Cardiac muscle cell (in vitro differentiated cells and primary cell): ENCODE measurements at regions not wholly inside any gene's neighbourhood (a gene's known extent, or its start where the extent isn't known, plus 50 kb on each side); places are given as distances from the start of the nearest gene placed in this dataset.

Source experiments
- DNase-seq, 2 donors: peaks; one replicate each; pipeline versions ENCODE4 v3.0.0 to v3.0.0-alpha.2; 2010 to 2017; ENCODE audit warnings: low read depth in 1 of 2, low spot score in 1 of 2
- H3K27ac ChIP-seq: fragments of 200-600 bp; sonication (generic); 2 replicates; pipeline ENCODE4 v1.5.1; 2016
- H3K27me3 ChIP-seq: fragments of 200-600 bp; sonication (generic); 2 replicates; pipeline ENCODE4 v1.6.0; 2016; ENCODE audit warnings: control low read depth
- H3K36me3 ChIP-seq: fragments of 200-600 bp; sonication (generic); 2 replicates; pipeline ENCODE4 v1.5.1; 2016; ENCODE audit warnings: control low read depth
- H3K4me1 ChIP-seq: fragments of 200-600 bp; sonication (generic); 2 replicates; pipeline ENCODE4 v1.8.1; 2017; ENCODE audit warnings: low read depth, mild to moderate bottlenecking, mixed run types
- H3K4me3 ChIP-seq: fragments of 200-600 bp; sonication (generic); 2 replicates; pipeline ENCODE4 v1.5.1; 2016; ENCODE audit warnings: mild to moderate bottlenecking
- H3K9me3 ChIP-seq: fragments of 200-600 bp; sonication (generic); 2 replicates; pipeline ENCODE4 v1.5.1; 2017; ENCODE audit warnings: low read depth, mild to moderate bottlenecking, control low read depth
- TF ChIP-seq, protein P1 (sequence below): IDR thresholded peaks from 2 replicates; pipeline ENCODE4 v1.5.1; 2012; ENCODE audit warnings: low read depth, mild to moderate bottlenecking, low read length

DNA sequence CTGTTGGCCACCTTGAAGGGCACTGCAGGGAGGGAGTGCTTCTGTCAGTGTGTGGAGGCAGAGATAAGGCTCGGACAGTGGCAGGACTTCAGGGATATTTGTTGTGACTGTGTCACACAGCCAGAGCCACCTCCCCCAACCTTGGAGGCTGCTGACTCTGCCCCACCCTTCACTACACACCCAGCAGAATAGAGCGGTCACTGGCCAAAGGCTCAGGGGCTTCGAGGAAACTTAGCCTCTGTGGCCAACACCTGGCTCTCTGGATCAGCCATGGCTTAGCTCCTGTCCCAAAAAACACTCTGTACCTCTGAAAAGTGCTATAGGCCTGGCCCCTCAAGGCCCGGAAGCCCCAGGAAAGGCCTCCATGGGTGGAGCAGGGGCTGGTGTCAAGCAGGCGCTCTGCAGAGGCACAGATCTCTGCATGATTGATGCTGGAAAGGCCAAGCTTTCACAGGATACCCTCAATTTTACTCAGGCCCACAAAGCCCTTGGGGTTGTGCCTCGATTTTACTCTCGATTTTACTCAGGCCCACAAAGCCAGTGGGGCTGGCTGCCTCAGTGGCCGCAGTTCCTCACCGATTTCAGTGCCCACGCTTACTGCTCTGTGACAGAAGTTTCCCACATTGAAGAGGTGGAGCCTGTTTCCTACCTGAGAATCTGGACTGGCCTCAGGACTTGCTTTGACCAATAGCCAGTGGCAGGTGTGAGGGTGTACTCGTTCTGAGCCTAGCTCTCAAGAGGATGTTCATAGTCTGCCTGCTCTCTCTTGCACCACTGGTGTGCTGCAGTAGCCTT is 113.2 kb upstream of the GPR26 start:
- no peak for DNase-seq
- H3K4me1 ChIP-seq: no peaks in the 10 kb centered on the region
- H3K27ac ChIP-seq: no peak overlapping the region
- no peaks in the 10 kb centered on the region for H3K36me3 ChIP-seq
- TF ChIP-seq, protein P1, sequence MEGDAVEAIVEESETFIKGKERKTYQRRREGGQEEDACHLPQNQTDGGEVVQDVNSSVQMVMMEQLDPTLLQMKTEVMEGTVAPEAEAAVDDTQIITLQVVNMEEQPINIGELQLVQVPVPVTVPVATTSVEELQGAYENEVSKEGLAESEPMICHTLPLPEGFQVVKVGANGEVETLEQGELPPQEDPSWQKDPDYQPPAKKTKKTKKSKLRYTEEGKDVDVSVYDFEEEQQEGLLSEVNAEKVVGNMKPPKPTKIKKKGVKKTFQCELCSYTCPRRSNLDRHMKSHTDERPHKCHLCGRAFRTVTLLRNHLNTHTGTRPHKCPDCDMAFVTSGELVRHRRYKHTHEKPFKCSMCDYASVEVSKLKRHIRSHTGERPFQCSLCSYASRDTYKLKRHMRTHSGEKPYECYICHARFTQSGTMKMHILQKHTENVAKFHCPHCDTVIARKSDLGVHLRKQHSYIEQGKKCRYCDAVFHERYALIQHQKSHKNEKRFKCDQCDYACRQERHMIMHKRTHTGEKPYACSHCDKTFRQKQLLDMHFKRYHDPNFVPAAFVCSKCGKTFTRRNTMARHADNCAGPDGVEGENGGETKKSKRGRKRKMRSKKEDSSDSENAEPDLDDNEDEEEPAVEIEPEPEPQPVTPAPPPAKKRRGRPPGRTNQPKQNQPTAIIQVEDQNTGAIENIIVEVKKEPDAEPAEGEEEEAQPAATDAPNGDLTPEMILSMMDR: no peak
- H3K9me3 ChIP-seq: no peaks in the 10 kb centered on the region
- no peak overlapping the region for H3K4me3 ChIP-seq
- no peaks in the 10 kb centered on the region for H3K27me3 ChIP-seq

DNA sequence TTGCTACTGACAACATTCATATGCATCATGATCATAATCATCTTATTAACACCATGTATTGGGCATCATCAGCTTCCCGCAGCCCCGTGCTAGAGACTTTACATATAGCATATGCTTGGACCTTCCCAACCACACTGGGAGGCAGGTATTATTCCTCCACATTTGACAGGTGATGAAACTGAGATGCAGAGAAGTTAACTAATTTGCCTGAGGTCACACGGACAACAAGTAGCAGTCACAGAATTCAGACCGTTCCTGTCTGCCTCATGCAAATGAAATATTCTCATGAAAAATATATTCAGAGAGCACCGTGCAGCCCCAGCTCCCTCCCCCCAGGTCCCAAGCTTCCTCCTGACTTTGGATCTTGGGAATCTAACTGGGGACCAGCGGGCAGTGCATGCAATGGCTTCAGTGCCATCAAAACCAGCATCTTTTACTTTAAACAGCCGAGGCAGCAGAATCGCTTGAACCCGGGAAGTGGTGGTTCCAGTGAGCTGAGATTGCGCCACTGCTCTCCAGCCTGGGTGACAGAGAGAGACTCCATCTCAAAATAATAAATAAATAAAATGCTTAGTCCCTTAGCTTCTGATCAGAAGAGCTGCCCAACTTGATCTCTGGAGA is 112.2 kb upstream of the GPR26 start:
- Histone ChIP-seq H3K4me3 (no peak overlapping the region), H3K27ac (no peak overlapping the region), H3K36me3 (no peaks in the 10 kb centered on the region), H3K4me1 (no peaks in the 10 kb centered on the region), H3K9me3 (no peaks in the 10 kb centered on the region), H3K27me3 (no peaks in the 10 kb centered on the region)
- TF ChIP-seq, protein P1: no peak
- DNase-seq: no peak

DNA sequence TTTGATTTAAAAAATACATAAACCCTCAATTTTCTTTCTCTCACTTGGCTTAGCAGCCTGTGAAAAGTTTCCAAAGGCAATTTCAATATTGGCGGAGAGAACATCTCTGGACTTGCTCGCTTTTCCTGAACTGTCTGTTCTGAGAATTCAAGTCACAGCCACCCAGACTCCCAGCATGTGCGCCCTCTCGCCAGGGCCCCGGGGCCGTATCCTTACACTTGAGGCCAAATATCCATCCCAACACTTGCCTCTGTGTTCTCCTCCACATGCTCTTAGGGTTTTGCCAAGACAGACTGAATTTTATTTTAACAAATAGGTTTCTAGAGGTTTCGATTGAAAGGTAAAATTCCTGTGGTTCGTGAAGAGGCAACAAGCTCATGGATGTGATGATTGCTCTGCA is 111.5 kb upstream of the GPR26 start:
- Histone ChIP-seq H3K4me3 (no peak overlapping the region), H3K4me1 (no peaks in the 10 kb centered on the region), H3K36me3 (no peaks in the 10 kb centered on the region), H3K9me3 (no peaks in the 10 kb centered on the region), H3K27ac (no peak overlapping the region), H3K27me3 (no peaks in the 10 kb centered on the region)
- no peak for DNase-seq
- TF ChIP-seq, protein P1: no peak

DNA sequence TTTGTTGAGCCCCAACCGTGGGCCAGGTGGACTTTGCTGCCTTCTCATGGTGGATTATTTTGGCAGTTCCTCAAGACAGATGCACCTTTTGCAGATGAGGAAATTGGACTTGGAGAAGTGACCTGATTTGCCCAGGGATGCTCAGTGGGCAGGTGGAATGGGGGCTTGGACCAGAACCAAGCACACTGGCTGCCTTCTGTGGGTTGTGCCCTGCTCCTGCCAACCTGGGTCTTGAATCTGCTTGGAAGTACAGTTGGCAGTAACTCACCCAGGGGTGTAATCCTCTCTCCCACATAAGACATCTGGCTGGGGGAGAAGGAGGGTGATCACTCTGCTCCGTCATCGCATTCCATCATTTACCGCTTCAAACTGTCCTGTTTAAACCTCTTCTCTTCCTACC is 110.5 kb upstream of the GPR26 start:
- no peaks in the 10 kb centered on the region for H3K27me3 ChIP-seq
- no peaks in the 10 kb centered on the region for H3K36me3 ChIP-seq
- H3K9me3 ChIP-seq: no peaks in the 10 kb centered on the region
- TF ChIP-seq, protein P1: no peak
- H3K4me3 ChIP-seq: no peak overlapping the region
- H3K4me1 ChIP-seq: no peaks in the 10 kb centered on the region
- no peak overlapping the region for H3K27ac ChIP-seq
- DNase-seq: no peak

DNA sequence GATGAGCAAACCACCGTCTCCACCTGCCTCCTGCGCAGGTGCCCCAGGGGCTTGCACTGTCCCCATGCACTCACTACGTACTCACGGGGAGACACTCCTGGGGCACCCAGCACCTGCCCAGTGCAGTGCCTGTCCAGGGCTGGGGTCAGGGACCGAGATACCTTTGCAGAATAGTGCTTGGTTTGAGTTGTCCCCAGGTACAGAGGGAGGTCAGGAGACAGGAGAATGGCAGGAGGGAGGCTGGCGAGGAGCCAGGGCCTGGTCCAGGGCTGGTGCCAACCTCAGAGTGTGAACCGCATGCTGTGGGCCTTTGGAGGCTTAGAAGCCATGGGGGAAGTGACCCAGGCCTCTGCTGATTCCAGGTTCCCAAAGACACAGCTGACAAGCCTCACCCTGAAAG is 110.1 kb upstream of the GPR26 start:
- no peaks in the 10 kb centered on the region for H3K4me1 ChIP-seq
- H3K36me3 ChIP-seq: no peaks in the 10 kb centered on the region
- TF ChIP-seq, protein P1: no peak
- H3K4me3 ChIP-seq: no peak overlapping the region
- no peaks in the 10 kb centered on the region for H3K27me3 ChIP-seq
- H3K27ac ChIP-seq: no peak overlapping the region
- DNase-seq: no peak
- H3K9me3 ChIP-seq: no peaks in the 10 kb centered on the region
